Panc1 (cell line): ENCODE measurements at regions not wholly inside any gene's neighbourhood (a gene's known extent, or its start where the extent isn't known, plus 50 kb on each side); places are given as distances from the start of the nearest gene placed in this dataset.

Experiments used
- ATAC-seq: fragments of 200-7000 bp; cut with Tn5 transposase; 2 replicates; pipeline ENCODE4 v1.9.1; 2020; ENCODE audit warnings: mild to moderate bottlenecking, moderate library complexity
- BruUV-seq: library from RNA; stranded (reverse); fragments of 400-500 nt; replicated peaks from 2 replicates; lab custom pipeline; 2021; lab: Mats Ljungman, UMichigan
- CTCF ChIA-PET: fragments of 300-600 bp; sonication (Branson Sonifier 250); formaldehyde crosslinking; loops from one replicate; lab custom pipeline; 2022; ENCODE audit warnings: antibody characterized with exemption; lab: Charles Lee
- POLR2A ChIA-PET: fragments of 300-600 bp; sonication (Branson Sonifier 250); formaldehyde crosslinking; loops from one replicate; lab custom pipeline; 2022; ENCODE audit warnings: antibody characterized with exemption; lab: Charles Lee
- DNase-seq: peaks from one replicate; pipeline ENCODE4 v3.0.0-alpha.2; 2010; ENCODE audit warnings: low read depth, low spot score
- H3K27ac ChIP-seq: 2 replicates; pipeline ENCODE4 v1.5.1; 2011; ENCODE audit warnings: mild to moderate bottlenecking, low read length, inconsistent platforms
- H3K27me3 ChIP-seq: fragments of 200-500 bp; sonication (Bioruptor generic); 2 replicates; pipeline ENCODE4 v1.6.0; 2014; ENCODE audit warnings: low read length, inconsistent platforms; ENCODE audit not compliant: control insufficient read depth, insufficient read depth
- H3K36me3 ChIP-seq: fragments of 200-500 bp; sonication (Bioruptor generic); 2 replicates; pipeline ENCODE4 v1.5.1; 2014; ENCODE audit warnings: inconsistent platforms, mild to moderate bottlenecking, low read length, moderate library complexity; ENCODE audit not compliant: control insufficient read depth, insufficient read depth
- H3K4me1 ChIP-seq: 2 replicates; pipeline ENCODE4 v1.5.1; 2011; ENCODE audit warnings: inconsistent platforms, mild to moderate bottlenecking, low read length, moderate library complexity; ENCODE audit not compliant: control insufficient read depth, insufficient read depth
- H3K4me3 ChIP-seq, 2 experiments: 2 replicates each; pipeline ENCODE4 v1.5.1; 2011 to 2012; ENCODE audit warnings: low read depth in 2 of 2, low read length in 2 of 2, mild to moderate bottlenecking in 2 of 2, inconsistent platforms in 1 of 2, moderate library complexity in 1 of 2
- H3K9me3 ChIP-seq: fragments of 200-500 bp; sonication (Bioruptor generic); 2 replicates; pipeline ENCODE4 v1.5.1; 2014; ENCODE audit warnings: low read depth, mild to moderate bottlenecking, inconsistent platforms, low read length, moderate library complexity; ENCODE audit not compliant: control insufficient read depth, insufficient read depth
- CTCF ChIP-seq: fragments of 450-650 bp; IDR thresholded peaks from 2 replicates; pipeline ENCODE4 v1.5.1; 2017; ENCODE audit warnings: mild to moderate bottlenecking
- POLR2AphosphoS5 ChIP-seq: IDR thresholded peaks from 2 replicates; pipeline ENCODE4 v1.6.1; 2012; ENCODE audit warnings: mild to moderate bottlenecking, low read depth, low read length, moderate library complexity
- REST ChIP-seq, 2 experiments: IDR thresholded peaks; 2 replicates each; pipeline ENCODE4 v1.6.1; 2011 to 2012; ENCODE audit warnings: low read depth in 2 of 2, control low read depth in 1 of 2, low read length in 1 of 2, mild to moderate bottlenecking in 1 of 2, moderate library complexity in 1 of 2; ENCODE audit not compliant: insufficient read depth in 1 of 2
- SIN3A ChIP-seq: IDR thresholded peaks from 2 replicates; pipeline ENCODE4 v1.6.1; 2012; ENCODE audit warnings: low read depth, mild to moderate bottlenecking, low read length, moderate library complexity, borderline replicate concordance; ENCODE audit not compliant: insufficient read depth
- TCF7L2 ChIP-seq: IDR thresholded peaks from 2 replicates; pipeline ENCODE4 v1.6.1; 2011; ENCODE audit warnings: mild to moderate bottlenecking, low read depth, low read length, inconsistent platforms
- in situ Hi-C: cut with HindIII; loops from 2 replicates; pipeline ENCODE4 v1.10.0; 2016; ENCODE audit warnings: low sequenced_read_pairs, low pct_unique_long_range_greater_than_20kb
- intact Hi-C: fragments of 100-400 bp; cut with micrococcal nuclease; formaldehyde crosslinking; loops from one replicate; pipeline ENCODE4 v1.10.0; 2022; ENCODE audit not compliant: unreplicated experiment

- no peaks in the 10 kb centered on the region for H3K36me3 ChIP-seq
- ChIA-PET CTCF (no interaction called here), POLR2A (no interaction called here)
- no peaks in the 10 kb centered on the region for H3K4me1 ChIP-seq
- no peaks in the 10 kb centered on the region for H3K9me3 ChIP-seq
- H3K27ac ChIP-seq: no peak overlapping the region
- intact Hi-C loops: no loop called here
- ATAC-seq (no peak), DNase-seq (no peak)
- no peak overlapping the region for H3K4me3 ChIP-seq
- in situ Hi-C loops: no loop called here
- no peak for TF ChIP-seq POLR2AphosphoS5
- no peak for TF ChIP-seq REST (IDR thresholded peaks at IDR 0.05; ENCODE audit: insufficient read depth in 1 of 2, low read depth in 2 of 2, low read length in 1 of 2)
- no peak for TF ChIP-seq SIN3A
- no peak for TF ChIP-seq TCF7L2
- H3K27me3 ChIP-seq: no peaks in the 10 kb centered on the region
- no TSS peak for BruUV-seq
Measured at GRCh38 chr13:104693126-104693525, 1626.9 kb upstream of the SLC10A2 start.

- ChIA-PET CTCF (no interaction called here), POLR2A (no interaction called here)
- ATAC-seq (no peak), DNase-seq (no peak)
- BruUV-seq: no TSS peak
- Histone ChIP-seq H3K4me3 (no peak overlapping the region), H3K36me3 (no peaks in the 10 kb centered on the region), H3K4me1 (no peaks in the 10 kb centered on the region), H3K27ac (no peak overlapping the region), H3K27me3 (no peaks in the 10 kb centered on the region), H3K9me3 (no peaks in the 10 kb centered on the region)
- intact Hi-C loops (no loop called here), in situ Hi-C loops (no loop called here)
- TF ChIP-seq SIN3A (no peak), TCF7L2 (no peak), CTCF (no peak), REST (IDR thresholded peaks at IDR 0.05; ENCODE audit: insufficient read depth in 1 of 2, low read depth in 2 of 2, low read length in 1 of 2) (no peak)
Measured at GRCh38 chr13:104691767-104692467, 1625.7 kb upstream of the SLC10A2 start.
